Activated naive CD4-positive, alpha-beta T cell treated with anti-CD3 and anti-CD28 coated beads, Interleukin-2, amount 10 ng/mL, durations not matched to agents 7 days and 5 days (primary cell): ENCODE measurements at regions not wholly inside any gene's neighbourhood (a gene's known extent, or its start where the extent isn't known, plus 50 kb on each side); places are given as distances from the start of the nearest gene placed in this dataset.

Experiments used
- CTCF ChIA-PET: fragments of 350-600 bp; sonication (Branson Sonifier 250); formaldehyde crosslinking; loops from one replicate; lab custom pipeline; 2021; ENCODE audit warnings: antibody characterized with exemption; lab: Charles Lee
- DNase-seq: peaks from one replicate; pipeline ENCODE4 v3.0.0-alpha.2; 2020
- H3K27ac Mint-ChIP-seq: one replicate; pipeline ENCODE4 v1.8.0; 2021; ENCODE audit warnings: mild to moderate bottlenecking, moderate library complexity, mixed read lengths
- H3K27me3 Mint-ChIP-seq: one replicate; pipeline ENCODE4 v1.8.0; 2021; ENCODE audit warnings: mild to moderate bottlenecking, mixed read lengths
- H3K36me3 Mint-ChIP-seq: one replicate; pipeline ENCODE4 v1.8.0; 2021; ENCODE audit warnings: mixed read lengths
- H3K4me1 Mint-ChIP-seq: one replicate; pipeline ENCODE4 v1.8.0; 2021; ENCODE audit warnings: mixed read lengths
- H3K4me3 Mint-ChIP-seq: one replicate; pipeline ENCODE4 v1.8.0; 2021; ENCODE audit warnings: mild to moderate bottlenecking, moderate library complexity, mixed read lengths
- H3K9me3 Mint-ChIP-seq: one replicate; pipeline ENCODE4 v1.8.0; 2021; ENCODE audit warnings: mixed read lengths

GRCh38 chr7:116332766-116333165 lies 122.4 kb downstream of the TES start:
- H3K9me3 Mint-ChIP-seq: no peaks in the 10 kb centered on the region
- CTCF ChIA-PET: no interaction called here
- no peak overlapping the region for H3K4me3 Mint-ChIP-seq
- no peak overlapping the region for H3K27ac Mint-ChIP-seq
- DNase-seq: no peak
- no peaks in the 10 kb centered on the region for H3K4me1 Mint-ChIP-seq
- H3K27me3 Mint-ChIP-seq: no peaks in the 10 kb centered on the region
- no peaks in the 10 kb centered on the region for H3K36me3 Mint-ChIP-seq

GRCh38 chr7:116334555-116334954 lies 124.2 kb downstream of the TES start:
- Mint-ChIP-seq H3K27me3 (no peaks in the 10 kb centered on the region), H3K4me1 (no peaks in the 10 kb centered on the region), H3K36me3 (no peaks in the 10 kb centered on the region), H3K4me3 (no peak overlapping the region), H3K27ac (no peak overlapping the region), H3K9me3 (no peaks in the 10 kb centered on the region)
- CTCF ChIA-PET: no interaction called here
- DNase-seq: no peak

- CTCF ChIA-PET: no interaction called here
- no peak overlapping the region for H3K27ac Mint-ChIP-seq
- H3K4me3 Mint-ChIP-seq: no peak overlapping the region
- DNase-seq: no peak
- H3K9me3 Mint-ChIP-seq: no peaks in the 10 kb centered on the region
- no peaks in the 10 kb centered on the region for H3K27me3 Mint-ChIP-seq
- no peaks in the 10 kb centered on the region for H3K4me1 Mint-ChIP-seq
- H3K36me3 Mint-ChIP-seq: no peaks in the 10 kb centered on the region
Measured at GRCh38 chr7:116337018-116337417, 126.7 kb downstream of the TES start.

GRCh38 chr7:116337800-116338199 lies 127.5 kb downstream of the TES start:
- Mint-ChIP-seq H3K4me1 (no peaks in the 10 kb centered on the region), H3K4me3 (no peak overlapping the region), H3K36me3 (no peaks in the 10 kb centered on the region), H3K27ac (no peak overlapping the region), H3K27me3 (no peaks in the 10 kb centered on the region), H3K9me3 (no peaks in the 10 kb centered on the region)
- DNase-seq: no peak
- CTCF ChIA-PET: no interaction called here

GRCh38 chr7:116339564-116339963 lies 129.2 kb downstream of the TES start:
- no peaks in the 10 kb centered on the region for H3K27me3 Mint-ChIP-seq
- H3K27ac Mint-ChIP-seq: no peak overlapping the region
- H3K36me3 Mint-ChIP-seq: no peaks in the 10 kb centered on the region
- H3K4me1 Mint-ChIP-seq: no peaks in the 10 kb centered on the region
- no peak for DNase-seq
- CTCF ChIA-PET: interaction anchor here (1.1 kb wide), 1 partner anchor 81 kb away, joined by 3 read pairs; no protein-coding TSS in a partner anchor
- H3K9me3 Mint-ChIP-seq: no peaks in the 10 kb centered on the region
- no peak overlapping the region for H3K4me3 Mint-ChIP-seq

GRCh38 chr7:116340201-116340847 lies 130.0 kb downstream of the TES start:
- CTCF ChIA-PET: no interaction called here
- no peak for DNase-seq
- H3K9me3 Mint-ChIP-seq: no peaks in the 10 kb centered on the region
- H3K36me3 Mint-ChIP-seq: no peaks in the 10 kb centered on the region
- H3K4me1 Mint-ChIP-seq: no peaks in the 10 kb centered on the region
- H3K27me3 Mint-ChIP-seq: no peaks in the 10 kb centered on the region
- no peak overlapping the region for H3K27ac Mint-ChIP-seq
- H3K4me3 Mint-ChIP-seq: no peak overlapping the region

- DNase-seq: no peak
- CTCF ChIA-PET: interaction anchor here (0.7 kb wide), 1 partner anchor 68 kb away, joined by 3 read pairs; no protein-coding TSS in a partner anchor
- no peaks in the 10 kb centered on the region for H3K4me1 Mint-ChIP-seq
- no peak overlapping the region for H3K27ac Mint-ChIP-seq
- H3K4me3 Mint-ChIP-seq: no peak overlapping the region
- no peaks in the 10 kb centered on the region for H3K36me3 Mint-ChIP-seq
- no peaks in the 10 kb centered on the region for H3K9me3 Mint-ChIP-seq
- no peaks in the 10 kb centered on the region for H3K27me3 Mint-ChIP-seq
Measured at GRCh38 chr7:116340943-116341907, 130.9 kb downstream of the TES start.

- Mint-ChIP-seq H3K36me3 (no peaks in the 10 kb centered on the region), H3K27ac (no peak overlapping the region)
- DNase-seq: no peak
Measured at GRCh38 chr7:116342125-116342524, 131.8 kb downstream of the TES start.

GRCh38 chr7:116347151-116347832 lies 137.0 kb downstream of the TES start:
- CTCF ChIA-PET: no interaction called here
- Mint-ChIP-seq H3K27me3 (no peaks in the 10 kb centered on the region), H3K9me3 (no peaks in the 10 kb centered on the region), H3K27ac (no peak overlapping the region), H3K4me3 (no peak overlapping the region), H3K36me3 (no peaks in the 10 kb centered on the region), H3K4me1 (no peaks in the 10 kb centered on the region)
- DNase-seq: no peak

More at GRCh38 chr7:116342125-116342524, 131.8 kb downstream of the TES start:
- CTCF ChIA-PET: no interaction called here
- Mint-ChIP-seq H3K27me3 (no peaks in the 10 kb centered on the region), H3K4me3 (no peak overlapping the region), H3K4me1 (no peaks in the 10 kb centered on the region), H3K9me3 (no peaks in the 10 kb centered on the region)

- CTCF ChIA-PET: no interaction called here
- H3K4me3 Mint-ChIP-seq: no peak overlapping the region
- H3K27me3 Mint-ChIP-seq: no peaks in the 10 kb centered on the region
- DNase-seq: no peak
- no peaks in the 10 kb centered on the region for H3K36me3 Mint-ChIP-seq
- H3K9me3 Mint-ChIP-seq: no peaks in the 10 kb centered on the region
- no peaks in the 10 kb centered on the region for H3K4me1 Mint-ChIP-seq
- H3K27ac Mint-ChIP-seq: no peak overlapping the region
Measured at GRCh38 chr7:116348346-116348745, 138.0 kb downstream of the TES start.

- no peaks in the 10 kb centered on the region for H3K36me3 Mint-ChIP-seq
- DNase-seq: no peak
- no peak overlapping the region for H3K27ac Mint-ChIP-seq
- H3K4me1 Mint-ChIP-seq: no peaks in the 10 kb centered on the region
- CTCF ChIA-PET: no interaction called here
- no peaks in the 10 kb centered on the region for H3K9me3 Mint-ChIP-seq
- peaks cover 16% of the 10 kb centered on the region for H3K27me3 Mint-ChIP-seq
- no peak overlapping the region for H3K4me3 Mint-ChIP-seq
Measured at GRCh38 chr7:116351966-116352365, 141.6 kb downstream of the TES start.

- H3K27ac Mint-ChIP-seq: no peak overlapping the region
- DNase-seq: no peak
- H3K27me3 Mint-ChIP-seq: peaks cover 16% of the 10 kb centered on the region
- H3K4me1 Mint-ChIP-seq: no peaks in the 10 kb centered on the region
- H3K36me3 Mint-ChIP-seq: no peaks in the 10 kb centered on the region
- no peak overlapping the region for H3K4me3 Mint-ChIP-seq
- CTCF ChIA-PET: no interaction called here
- H3K9me3 Mint-ChIP-seq: no peaks in the 10 kb centered on the region
Measured at GRCh38 chr7:116353647-116354046, 143.3 kb downstream of the TES start.

GRCh38 chr7:116354171-116354545 lies 143.8 kb downstream of the TES start:
- Mint-ChIP-seq H3K9me3 (no peaks in the 10 kb centered on the region), H3K4me3 (no peak overlapping the region), H3K27me3 (peaks cover 16% of the 10 kb centered on the region), H3K4me1 (no peaks in the 10 kb centered on the region), H3K36me3 (no peaks in the 10 kb centered on the region), H3K27ac (no peak overlapping the region)
- DNase-seq: no peak
- CTCF ChIA-PET: no interaction called here

GRCh38 chr7:116354546-116355423 lies 144.4 kb downstream of the TES start:
- Mint-ChIP-seq H3K27me3 (peaks cover 16% of the 10 kb centered on the region), H3K36me3 (no peaks in the 10 kb centered on the region), H3K9me3 (no peaks in the 10 kb centered on the region), H3K4me1 (no peaks in the 10 kb centered on the region), H3K27ac (no peak overlapping the region), H3K4me3 (no peak overlapping the region)
- CTCF ChIA-PET: no interaction called here
- DNase-seq: no peak
